ENCODE measurements at regions not wholly inside any gene's neighbourhood (a gene's known extent, or its start where the extent isn't known, plus 50 kb on each side); places are given as distances from the start of the nearest gene placed in this dataset.

DNA sequence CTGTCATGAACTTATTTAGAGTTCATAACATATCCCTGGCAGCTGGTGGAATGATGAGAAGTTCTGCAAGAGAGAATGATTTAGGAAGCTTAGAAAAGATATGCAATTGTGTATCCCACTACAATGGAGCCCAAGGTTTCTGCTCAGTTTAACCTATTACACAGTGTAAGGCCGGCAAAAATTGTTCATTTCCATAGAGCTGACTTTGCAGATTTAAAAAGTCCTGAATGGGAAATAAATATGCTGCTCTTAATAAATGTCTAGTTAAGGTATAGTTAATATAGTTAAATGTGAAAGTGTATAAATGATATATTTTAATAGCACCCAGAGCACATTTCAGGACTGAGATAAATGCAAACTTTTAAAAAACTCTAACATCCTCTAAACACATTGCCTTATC lies 149.9 kb downstream of the EVX1 start:
- no peak overlapping the region for H3K4me3 ChIP-seq

DNA sequence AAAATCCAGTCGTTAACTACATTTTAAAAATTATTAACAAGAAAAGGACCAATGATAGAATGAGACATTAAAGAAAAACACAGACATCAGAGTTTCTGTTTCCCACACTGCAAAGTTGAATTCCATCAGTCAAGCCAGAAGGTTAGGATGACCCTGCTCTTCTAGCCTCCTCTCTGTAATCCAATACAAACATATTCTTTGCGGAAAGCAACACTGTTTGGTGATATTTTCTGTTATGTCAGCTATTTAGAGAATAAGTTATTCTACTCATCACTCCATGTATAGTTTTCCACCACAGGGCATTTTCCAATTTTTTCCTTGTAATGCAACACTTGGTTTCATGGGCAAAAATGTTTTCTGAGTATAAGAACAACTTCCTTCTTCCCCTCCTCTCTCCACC lies 152.3 kb downstream of the EVX1 start:
- Histone ChIP-seq H3K9me3 (no peaks in the 10 kb centered on the region), H3K4me1 (replicated peaks) (no peaks in the 10 kb centered on the region), H3K27me3 (replicated peaks; ENCODE audit: insufficient read depth) (no peaks in the 10 kb centered on the region), H3K27ac (no peak overlapping the region), H3K36me3 (no peaks in the 10 kb centered on the region), H3K4me3 (no peak overlapping the region)
- WGBS: 95% methylated on average over 2 of the region's 2 CpGs
- intact Hi-C loops (cut with DNase I): loop anchor here (10.0 kb wide), 1 partner anchor 160 kb away; no protein-coding TSS in a partner anchor
- DNase-seq (ENCODE audit: low spot score): no peak
- TF ChIP-seq POLR2A (IDR thresholded peaks at IDR 0.05) (no peak), POLR2AphosphoS5 (IDR thresholded peaks at IDR 0.05) (no peak)
- TF ChIP-seq, protein P1, sequence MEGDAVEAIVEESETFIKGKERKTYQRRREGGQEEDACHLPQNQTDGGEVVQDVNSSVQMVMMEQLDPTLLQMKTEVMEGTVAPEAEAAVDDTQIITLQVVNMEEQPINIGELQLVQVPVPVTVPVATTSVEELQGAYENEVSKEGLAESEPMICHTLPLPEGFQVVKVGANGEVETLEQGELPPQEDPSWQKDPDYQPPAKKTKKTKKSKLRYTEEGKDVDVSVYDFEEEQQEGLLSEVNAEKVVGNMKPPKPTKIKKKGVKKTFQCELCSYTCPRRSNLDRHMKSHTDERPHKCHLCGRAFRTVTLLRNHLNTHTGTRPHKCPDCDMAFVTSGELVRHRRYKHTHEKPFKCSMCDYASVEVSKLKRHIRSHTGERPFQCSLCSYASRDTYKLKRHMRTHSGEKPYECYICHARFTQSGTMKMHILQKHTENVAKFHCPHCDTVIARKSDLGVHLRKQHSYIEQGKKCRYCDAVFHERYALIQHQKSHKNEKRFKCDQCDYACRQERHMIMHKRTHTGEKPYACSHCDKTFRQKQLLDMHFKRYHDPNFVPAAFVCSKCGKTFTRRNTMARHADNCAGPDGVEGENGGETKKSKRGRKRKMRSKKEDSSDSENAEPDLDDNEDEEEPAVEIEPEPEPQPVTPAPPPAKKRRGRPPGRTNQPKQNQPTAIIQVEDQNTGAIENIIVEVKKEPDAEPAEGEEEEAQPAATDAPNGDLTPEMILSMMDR (IDR thresholded peaks at IDR 0.05): no peak

More for the DNA sequence above, 149.9 kb downstream of the EVX1 start:
- Histone ChIP-seq H3K27ac (no peak overlapping the region), H3K27me3 (replicated peaks; ENCODE audit: insufficient read depth) (no peaks in the 10 kb centered on the region), H3K4me1 (replicated peaks) (no peaks in the 10 kb centered on the region), H3K36me3 (no peaks in the 10 kb centered on the region), H3K9me3 (no peaks in the 10 kb centered on the region)
- TF ChIP-seq POLR2A (IDR thresholded peaks at IDR 0.05): no peak
- 100% methylated on average over 1 of the region's 1 CpG for WGBS
- intact Hi-C loops (cut with DNase I): loop anchor here (10.0 kb wide), 1 partner anchor 158 kb away; no protein-coding TSS in a partner anchor
- no peak for DNase-seq (ENCODE audit: low spot score)

DNA sequence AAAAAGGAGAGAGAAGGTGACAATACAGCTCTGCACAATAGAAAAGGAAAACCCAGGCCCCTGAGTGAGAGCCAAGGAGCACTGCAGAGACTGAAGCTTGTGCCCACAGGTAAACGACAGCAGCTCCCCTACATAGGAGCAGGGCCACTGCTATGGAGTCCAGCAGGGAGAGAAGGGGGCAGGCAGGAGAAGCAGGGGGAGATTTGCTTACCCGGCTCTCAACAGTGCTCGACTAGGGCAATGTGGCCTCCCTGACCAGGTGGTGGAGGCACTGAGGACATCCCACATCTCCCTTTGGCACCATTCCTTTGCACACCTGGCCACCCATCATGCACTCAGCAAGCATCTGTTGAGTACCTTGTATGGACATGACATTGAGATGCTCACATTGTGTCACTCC lies 153.0 kb downstream of the EVX1 start:
- Histone ChIP-seq H3K27ac (no peak overlapping the region), H3K9me3 (no peaks in the 10 kb centered on the region), H3K4me1 (replicated peaks) (no peaks in the 10 kb centered on the region), H3K36me3 (no peaks in the 10 kb centered on the region), H3K4me3 (no peak overlapping the region), H3K27me3 (replicated peaks; ENCODE audit: insufficient read depth) (no peaks in the 10 kb centered on the region)
- DNase-seq (ENCODE audit: low spot score): no peak
- intact Hi-C loops (cut with DNase I): loop anchor here (10.0 kb wide), 1 partner anchor 161 kb away; no protein-coding TSS in a partner anchor
- no peak for TF ChIP-seq POLR2A (IDR thresholded peaks at IDR 0.05)
- TF ChIP-seq, protein P1 (IDR thresholded peaks at IDR 0.05): no peak
- no peak for TF ChIP-seq POLR2AphosphoS5 (IDR thresholded peaks at IDR 0.05)
- 87% methylated on average over 3 of the region's 3 CpGs for WGBS

DNA sequence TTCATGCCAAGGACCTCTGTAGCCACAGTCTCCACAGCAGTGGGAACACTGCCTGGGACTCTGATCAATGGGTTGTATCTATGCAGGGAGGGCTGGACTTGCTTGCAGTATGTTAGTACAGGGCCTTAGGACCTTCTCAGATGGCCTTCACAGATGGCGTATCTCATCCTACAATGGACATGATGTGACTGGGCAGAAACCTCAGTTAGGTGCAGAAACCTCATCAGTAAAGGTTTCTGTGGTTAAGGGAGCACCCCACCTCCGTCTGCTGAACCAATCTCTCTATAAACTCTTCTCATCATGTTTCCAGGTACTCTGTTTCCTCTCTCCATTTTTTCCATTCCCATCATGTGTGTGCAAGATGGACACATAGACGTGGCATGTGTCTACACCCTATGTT lies 154.9 kb downstream of the EVX1 start:
- H3K27me3 ChIP-seq (replicated peaks; ENCODE audit: insufficient read depth): no peaks in the 10 kb centered on the region
- no peaks in the 10 kb centered on the region for H3K4me1 ChIP-seq (replicated peaks)
- no peaks in the 10 kb centered on the region for H3K9me3 ChIP-seq
- TF ChIP-seq POLR2AphosphoS5 (IDR thresholded peaks at IDR 0.05) (no peak), POLR2A (IDR thresholded peaks at IDR 0.05) (no peak)
- TF ChIP-seq, protein P1 (IDR thresholded peaks at IDR 0.05): no peak
- H3K4me3 ChIP-seq: no peak overlapping the region
- 95% methylated on average over 3 of the region's 3 CpGs for WGBS
- no peaks in the 10 kb centered on the region for H3K36me3 ChIP-seq
- no peak for DNase-seq (ENCODE audit: low spot score)
- intact Hi-C loops (cut with DNase I): loop anchor here (10.0 kb wide), 1 partner anchor 163 kb away; no protein-coding TSS in a partner anchor
- H3K27ac ChIP-seq: no peak overlapping the region

DNA sequence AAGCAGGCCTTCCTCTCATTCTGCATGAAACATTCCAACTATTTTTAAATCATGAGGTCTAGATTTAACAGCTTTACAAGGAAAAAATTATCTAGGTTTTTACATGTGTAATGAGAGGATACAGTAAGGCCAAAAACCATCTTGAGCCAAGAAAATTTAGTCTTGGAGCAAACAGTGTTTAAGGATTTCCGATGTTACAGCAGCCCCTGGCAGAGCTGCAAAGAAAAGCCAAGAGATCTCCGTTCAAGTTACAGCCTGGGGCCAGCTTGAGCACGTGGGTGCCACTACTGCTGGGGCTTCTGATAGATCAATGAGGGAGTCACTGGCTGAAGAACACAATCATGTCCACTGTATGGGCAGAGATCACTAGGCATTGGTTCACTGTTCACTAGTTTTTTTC lies 156.2 kb downstream of the EVX1 start:
- Histone ChIP-seq H3K36me3 (no peaks in the 10 kb centered on the region), H3K27ac (no peak overlapping the region), H3K4me3 (no peak overlapping the region), H3K4me1 (replicated peaks) (no peaks in the 10 kb centered on the region), H3K9me3 (no peaks in the 10 kb centered on the region), H3K27me3 (replicated peaks; ENCODE audit: insufficient read depth) (no peaks in the 10 kb centered on the region)
- DNase-seq (ENCODE audit: low spot score): no peak
- intact Hi-C loops (cut with DNase I): loop anchor here (10.0 kb wide), 1 partner anchor 164 kb away; no protein-coding TSS in a partner anchor
- WGBS: 27% methylated on average over 3 of the region's 3 CpGs
- TF ChIP-seq POLR2A (IDR thresholded peaks at IDR 0.05) (no peak), POLR2AphosphoS5 (IDR thresholded peaks at IDR 0.05) (no peak)
- TF ChIP-seq, protein P1 (IDR thresholded peaks at IDR 0.05): no peak
